Smooth muscle cell (in vitro differentiated cells): ENCODE measurements at regions not wholly inside any gene's neighbourhood (a gene's known extent, or its start where the extent isn't known, plus 50 kb on each side); places are given as distances from the start of the nearest gene placed in this dataset. TPM values are rescaled to one million over a fixed set of nuclear protein-coding genes. Genes with fewer than 3 reads are reported as not detected.

Source experiments
- DNase-seq: peaks from one replicate; lab custom pipeline; 2025; ENCODE audit not compliant: unreplicated experiment; lab: John Stamatoyannopoulos, UW
- H2AFZ ChIP-seq: fragments of 200-600 bp; sonication (generic); 2 replicates; pipeline ENCODE4 v1.6.0; 2016; ENCODE audit warnings: antibody characterized with exemption, low read depth, mild to moderate bottlenecking
- H3F3A ChIP-seq: fragments of 200-600 bp; sonication (generic); 2 replicates; pipeline ENCODE4 v1.6.0; 2017; ENCODE audit warnings: antibody characterized with exemption, low read depth
- H3K27ac ChIP-seq: fragments of 200-600 bp; sonication (generic); 2 replicates; pipeline ENCODE4 v1.5.1; 2016; ENCODE audit warnings: low read depth, mild to moderate bottlenecking
- H3K27me3 ChIP-seq: fragments of 200-600 bp; sonication (generic); 2 replicates; pipeline ENCODE4 v1.6.1; 2016; ENCODE audit warnings: low read depth, mild to moderate bottlenecking
- H3K36me3 ChIP-seq: fragments of 200-600 bp; sonication (generic); 2 replicates; pipeline ENCODE4 v1.5.1; 2016; ENCODE audit warnings: low read depth
- H3K4me1 ChIP-seq: fragments of 200-600 bp; sonication (generic); 2 replicates; pipeline ENCODE4 v1.5.1; 2016; ENCODE audit warnings: low read depth
- H3K4me2 ChIP-seq: fragments of 200-600 bp; sonication (generic); 2 replicates; pipeline ENCODE4 v1.6.0; 2016; ENCODE audit warnings: mild to moderate bottlenecking
- H3K4me3 ChIP-seq: fragments of 200-600 bp; sonication (generic); 2 replicates; pipeline ENCODE4 v1.5.1; 2016; ENCODE audit warnings: mild to moderate bottlenecking
- H3K79me2 ChIP-seq: fragments of 200-600 bp; sonication (generic); 2 replicates; pipeline ENCODE4 v1.6.0; 2016; ENCODE audit warnings: low read depth, mild to moderate bottlenecking
- H3K9ac ChIP-seq: fragments of 200-600 bp; sonication (generic); 2 replicates; pipeline ENCODE4 v1.6.0; 2016; ENCODE audit warnings: low read depth
- H3K9me3 ChIP-seq: fragments of 200-600 bp; sonication (generic); replicated peaks from 2 replicates; pipeline ENCODE4 v1.5.1; 2016; ENCODE audit warnings: low read depth
- H4K20me1 ChIP-seq: fragments of 200-600 bp; sonication (generic); 2 replicates; pipeline ENCODE4 v1.6.0; 2016; ENCODE audit warnings: low read depth
- CTCF ChIP-seq: fragments of 200-600 bp; sonication (generic); IDR thresholded peaks from 2 replicates; pipeline ENCODE4 v1.5.1; 2017; ENCODE audit warnings: borderline replicate concordance, mild to moderate bottlenecking, antibody characterized with exemption; ENCODE audit not compliant: insufficient read depth, poor library complexity, severe bottlenecking
- WGBS: methylation state at CpG from one replicate; pipeline ENCODE4 v1.1.7; 2016; ENCODE audit warnings: low lambda C conversion rate; 5-methylcytosine and 5-hydroxymethylcytosine counted together
- small RNA-seq: library from RNA; depleted of rRNA; stranded (forward); fragments of <200 nt; gene quantifications from one replicate; pipeline ENCODE3, GENCODE V24; 2014

DNA sequence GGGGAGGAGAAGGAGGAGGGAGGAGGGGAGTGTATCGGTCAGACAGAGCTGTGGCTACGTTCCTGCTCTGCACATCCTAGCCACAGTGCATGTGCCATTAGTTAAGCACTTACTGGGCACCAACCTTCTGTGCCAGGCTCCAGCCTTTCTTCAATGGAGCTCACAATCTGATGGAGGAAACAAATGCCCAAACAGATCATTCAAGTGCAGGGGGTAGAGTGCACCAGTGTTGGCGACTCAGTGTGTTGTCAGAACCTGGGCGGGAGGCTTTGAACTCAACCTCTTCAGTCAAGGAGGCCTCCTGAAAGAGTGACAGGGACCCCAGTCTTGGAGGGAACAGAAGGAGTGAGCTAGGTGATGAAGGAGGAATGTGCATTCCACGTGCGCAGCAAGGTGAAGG is 51.9 kb upstream of the SHB start:
- H3K4me2 ChIP-seq, result no peak overlapping the region
- no peak overlapping the region for H2AFZ ChIP-seq
- H3F3A ChIP-seq, result no peaks in the 10 kb centered on the region
- no peak for TF ChIP-seq CTCF
- H4K20me1 ChIP-seq, result no peaks in the 10 kb centered on the region
- H3K79me2 ChIP-seq, result no peaks in the 10 kb centered on the region
- no peaks in the 10 kb centered on the region for H3K36me3 ChIP-seq
- H3K4me1 ChIP-seq, result no peaks in the 10 kb centered on the region
- no peak overlapping the region for H3K27ac ChIP-seq
- no peak for DNase-seq
- 81% methylated on average over 6 of the region's 6 CpGs for WGBS
- no peak overlapping the region for H3K9ac ChIP-seq
- H3K27me3 ChIP-seq, result no peaks in the 10 kb centered on the region
- H3K9me3 ChIP-seq, result no peaks in the 10 kb centered on the region
- no peak overlapping the region for H3K4me3 ChIP-seq

DNA sequence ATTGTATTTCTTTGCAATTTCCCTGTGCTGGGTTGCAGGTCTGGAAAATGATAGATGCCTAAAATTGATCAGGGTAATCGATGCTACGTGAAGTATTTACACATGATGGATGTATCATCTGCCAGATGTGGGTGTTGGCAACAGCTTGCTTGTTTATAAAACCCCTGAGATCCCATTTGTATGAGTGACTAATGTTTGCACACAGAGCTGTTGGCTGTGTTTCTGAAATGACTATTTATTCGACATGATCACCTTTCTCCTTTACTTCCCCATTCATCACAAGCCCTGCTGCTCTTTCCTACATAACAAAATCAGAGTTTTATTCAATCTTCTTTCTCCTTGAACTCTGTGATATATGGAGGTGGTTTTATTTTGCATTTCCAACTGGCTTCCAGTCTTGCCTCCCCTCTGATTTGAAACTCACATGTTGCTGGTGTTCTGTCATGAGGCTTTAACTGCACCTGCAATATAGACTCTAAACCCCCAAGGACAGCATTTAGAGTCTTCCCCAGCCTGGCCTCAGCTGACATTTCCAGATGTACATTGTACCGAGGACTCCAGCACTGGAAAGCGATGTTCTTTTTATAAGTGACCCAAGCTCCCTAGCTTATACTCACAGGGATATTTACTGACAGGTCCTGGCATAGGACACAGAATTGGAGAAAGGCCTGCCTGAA is 50.7 kb upstream of the SHB start:
- no peaks in the 10 kb centered on the region for H3K4me1 ChIP-seq
- H3F3A ChIP-seq, result no peaks in the 10 kb centered on the region
- no peak overlapping the region for H2AFZ ChIP-seq
- 90% methylated on average over 5 of the region's 5 CpGs for WGBS
- no peaks in the 10 kb centered on the region for H3K9me3 ChIP-seq
- H3K27ac ChIP-seq, result no peak overlapping the region
- no peaks in the 10 kb centered on the region for H3K27me3 ChIP-seq
- no peaks in the 10 kb centered on the region for H3K79me2 ChIP-seq
- no peak for TF ChIP-seq CTCF
- H3K36me3 ChIP-seq, result no peaks in the 10 kb centered on the region
- no peak overlapping the region for H3K4me3 ChIP-seq
- no peak for DNase-seq
- H4K20me1 ChIP-seq, result no peaks in the 10 kb centered on the region
- no peak overlapping the region for H3K4me2 ChIP-seq
- H3K9ac ChIP-seq, result no peak overlapping the region

- Histone ChIP-seq H3K27me3 (peaks cover 4% of the 10 kb centered on the region), H3K4me3 (no peak overlapping the region), H3K9ac (no peak overlapping the region), H3K36me3 (no peaks in the 10 kb centered on the region), H2AFZ (no peak overlapping the region), H3K9me3 (no peaks in the 10 kb centered on the region), H3K27ac (no peak overlapping the region), H3F3A (no peaks in the 10 kb centered on the region), H3K4me2 (no peak overlapping the region), H3K4me1 (no peaks in the 10 kb centered on the region), H3K79me2 (no peaks in the 10 kb centered on the region), H4K20me1 (no peaks in the 10 kb centered on the region)
- no peak for DNase-seq
- WGBS, result 84% methylated on average over 8 of the region's 8 CpGs
- no peak for TF ChIP-seq CTCF
Observed at GRCh38 chr9:38118862-38119438, 49.9 kb upstream of the SHB start.

Small RNA genes lying in the stretch of these regions (small RNA-seq; reads per million reads assigned to genes)
- gene RF00096, result not detected
